ENCODE measurements at regions not wholly inside any gene's neighbourhood (a gene's known extent, or its start where the extent isn't known, plus 50 kb on each side); places are given as distances from the start of the nearest gene placed in this dataset.
"Not testable (repeated sequence)": the region's sequence is repeated elsewhere in the genome, so short reads cannot be mapped to it uniquely, and the experiment has no call there.

DNA sequence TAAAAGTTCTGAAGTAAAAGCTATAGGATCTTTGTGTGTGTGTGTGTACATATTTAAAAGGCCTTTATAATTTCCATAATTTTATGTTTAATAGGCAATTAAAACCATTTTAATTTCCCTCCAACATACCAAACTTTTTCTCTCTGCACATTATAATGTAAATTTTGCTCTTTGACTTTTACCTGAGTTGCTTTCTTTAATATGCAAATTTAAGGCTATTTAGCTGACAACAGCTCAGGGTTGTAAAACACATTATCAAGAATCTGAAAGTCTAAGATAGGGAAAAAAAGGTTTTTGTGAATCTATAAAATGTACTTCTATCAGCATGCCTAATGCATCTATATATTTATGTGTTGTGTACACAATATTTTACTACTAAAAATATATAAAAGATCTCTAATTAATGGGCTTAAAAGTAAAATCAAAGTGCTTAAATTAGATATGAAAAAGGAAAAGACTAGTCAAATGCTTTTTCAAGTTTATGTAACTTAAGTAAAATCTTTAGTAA is 239.6 kb upstream of the RAI14 start:
- DNase-seq (no peak), ATAC-seq (no peak)
- Histone ChIP-seq H3K9me3 (peaks cover 0 to 10% (median 0%) of the 10 kb centered on the region in 11 donors), H3K4me3 (no peak overlapping the region), H3K36me3 (no peaks in the 10 kb centered on the region), H3K4me1 (peaks cover 0 to 4% (median 0%) of the 10 kb centered on the region in 9 donors), H3K27ac (no peak overlapping the region), H3K27me3 (peaks cover 0 to 7% (median 0%) of the 10 kb centered on the region in 7 donors)
- no peak for TF ChIP-seq CTCF (IDR thresholded peaks at IDR 0.05)
- intact Hi-C loops (cut with DNase I): no loop called here

GRCh38 chr5:34420191-34420590 is 235.9 kb upstream of the RAI14 start:
- H3K4me3 ChIP-seq; ATAC-seq; DNase-seq; H3K27ac ChIP-seq; intact Hi-C loops (cut with DNase I); H3K36me3 ChIP-seq; H3K4me1 ChIP-seq; H3K27me3 ChIP-seq: not testable (repeated sequence)
- WGBS, 2 donors: 74 to 76% methylated on average over 2 of the region's 2 CpGs
- peaks cover 0 to 10% (median 0%) of the 10 kb centered on the region in 11 donors for H3K9me3 ChIP-seq

DNA sequence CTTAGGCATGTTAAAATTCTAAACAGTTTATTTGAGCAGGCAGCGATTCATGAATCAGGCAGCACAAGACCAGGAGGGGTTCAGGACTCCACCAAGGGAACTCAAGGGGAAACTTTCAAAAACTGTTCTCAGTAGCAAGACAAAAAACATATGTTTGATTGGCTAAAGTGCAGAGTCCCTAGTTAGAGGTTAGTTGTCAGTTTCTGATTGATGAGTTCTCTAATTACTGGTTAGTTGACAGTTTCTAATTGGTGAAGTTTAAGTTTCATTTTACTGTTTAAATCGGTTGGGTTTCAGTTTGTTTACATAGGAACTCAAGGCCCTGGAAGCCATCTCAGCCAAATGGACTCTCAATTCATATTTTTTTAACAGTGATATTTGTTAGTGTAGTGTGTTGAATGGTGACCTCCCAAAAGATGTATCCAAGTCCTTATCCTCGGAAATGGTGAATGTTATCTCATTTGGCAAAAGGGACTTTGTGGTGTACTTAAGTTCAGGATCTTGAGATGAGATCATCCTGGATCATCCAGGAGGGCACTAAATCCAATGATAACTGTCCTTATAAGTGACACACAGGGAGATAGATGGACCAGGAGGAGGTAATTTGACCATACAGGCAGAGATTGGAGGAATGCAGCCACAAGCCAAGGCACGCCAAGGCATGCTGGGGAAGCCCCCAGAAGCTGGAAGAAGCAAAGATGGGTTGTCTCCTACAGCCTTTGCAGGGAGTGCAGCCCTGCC is 219.2 kb upstream of the RAI14 start:
- Histone ChIP-seq H3K27ac (no peak overlapping the region), H3K4me1 (no peaks in the 10 kb centered on the region), H3K9me3 (no peaks in the 10 kb centered on the region), H3K27me3 (peaks cover 0 to 4% (median 0%) of the 10 kb centered on the region in 7 donors), H3K4me3 (no peak overlapping the region), H3K36me3 (no peaks in the 10 kb centered on the region)
- intact Hi-C loops (cut with DNase I): no loop called here
- 82 to 87% methylated on average over 4 of the region's 4 CpGs for WGBS, 2 donors
- DNase-seq: no peak
- ATAC-seq: no peak
- no peak for TF ChIP-seq CTCF (IDR thresholded peaks at IDR 0.05)

DNA sequence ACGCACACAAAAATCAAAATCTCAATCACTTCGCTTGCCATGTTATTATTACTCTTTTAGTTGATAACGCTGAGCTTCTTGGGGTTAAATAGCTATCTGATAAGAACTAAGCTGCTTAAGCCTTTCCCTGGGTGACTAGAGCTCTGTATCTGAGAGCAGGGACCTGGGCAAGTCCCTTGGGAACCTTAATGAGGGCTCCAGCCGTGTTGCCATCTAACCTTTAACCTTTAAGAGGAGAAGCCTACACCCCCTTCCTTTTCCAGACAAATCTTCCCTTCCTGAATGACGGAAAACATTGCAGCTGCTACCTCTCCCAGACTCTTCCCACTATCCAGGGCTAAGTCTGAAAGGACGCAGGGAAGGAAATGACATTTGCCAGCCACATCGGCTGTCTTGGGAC is 216.5 kb upstream of the RAI14 start:
- Histone ChIP-seq H3K27ac (no peak overlapping the region), H3K4me1 (no peaks in the 10 kb centered on the region), H3K36me3 (no peaks in the 10 kb centered on the region), H3K9me3 (no peaks in the 10 kb centered on the region), H3K27me3 (peaks cover 0 to 4% (median 0%) of the 10 kb centered on the region in 7 donors), H3K4me3 (no peak overlapping the region)
- 38 to 44% methylated on average over 7 of the region's 7 CpGs for WGBS, 2 donors
- no peak for ATAC-seq
- DNase-seq: no peak
- TF ChIP-seq CTCF (IDR thresholded peaks at IDR 0.05): no peak
- intact Hi-C loops (cut with DNase I): no loop called here

- intact Hi-C loops (cut with DNase I); H3K9me3 ChIP-seq; H3K36me3 ChIP-seq; DNase-seq; H3K27ac ChIP-seq; H3K27me3 ChIP-seq; H3K4me3 ChIP-seq; ATAC-seq; H3K4me1 ChIP-seq: not testable (repeated sequence)
- 96 to 97% methylated on average over 1 of the region's 1 CpG for WGBS, 2 donors
Measured at GRCh38 chr5:34441767-34442166, 214.4 kb upstream of the RAI14 start.

Measured in heart right ventricle (tissue), 16 donors.